Epithelial cell of prostate (primary cell): ENCODE measurements at regions not wholly inside any gene's neighbourhood (a gene's known extent, or its start where the extent isn't known, plus 50 kb on each side); places are given as distances from the start of the nearest gene placed in this dataset.
A peak's percentile ranks its signal among the peaks of the same experiment; 100 is the strongest.

Source experiments
- DNase-seq: peaks from one replicate; pipeline ENCODE4 v3.0.0-alpha.2; 2011; ENCODE audit warnings: low read depth, low spot score
- H3K27ac ChIP-seq: fragments of 450-650 bp; 2 replicates; pipeline ENCODE4 v1.5.1; 2017; ENCODE audit warnings: mild to moderate bottlenecking

- DNase-seq = no peak
These were observed 51.1 kb upstream of the ZNF236 start for GRCh38 chr18:76771192-76771799.

GRCh38 chr18:76767954-76768353 lies 54.4 kb upstream of the ZNF236 start:
- no peak overlapping the region for H3K27ac ChIP-seq
- no peak for DNase-seq

More at GRCh38 chr18:76771192-76771799, 51.1 kb upstream of the ZNF236 start:
- no peak overlapping the region for H3K27ac ChIP-seq

GRCh38 chr18:76766429-76766828 lies 55.9 kb upstream of the ZNF236 start:
- DNase-seq = no peak

GRCh38 chr18:76765649-76766048 lies 56.7 kb upstream of the ZNF236 start:
- no peak for DNase-seq
- H3K27ac ChIP-seq = no peak overlapping the region

More at GRCh38 chr18:76766429-76766828, 55.9 kb upstream of the ZNF236 start:
- H3K27ac ChIP-seq = no peak overlapping the region

GRCh38 chr18:76764291-76764901 lies 58.0 kb upstream of the ZNF236 start:
- H3K27ac ChIP-seq = no peak overlapping the region
- no peak for DNase-seq

DNA sequence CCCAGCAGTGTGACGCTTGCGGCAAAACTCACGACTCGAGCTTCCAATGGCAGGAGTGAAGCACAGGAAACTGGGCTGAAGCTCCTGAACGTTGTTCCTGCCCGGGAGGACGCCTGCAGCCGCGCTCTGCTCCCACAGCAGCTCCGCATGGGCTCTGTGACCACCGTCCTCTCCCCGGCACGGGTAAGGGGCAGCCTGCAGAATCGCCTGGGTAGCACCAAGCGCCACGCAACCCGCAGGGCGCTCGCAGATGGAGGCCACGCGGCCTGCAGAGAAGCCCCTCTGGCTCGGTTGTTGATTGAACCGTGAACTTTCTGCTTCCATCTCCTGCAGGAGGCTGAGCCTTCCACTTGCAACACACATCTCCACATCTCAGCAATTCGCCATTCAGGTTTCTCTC lies 63.3 kb upstream of the ZNF236 start:
- no peak for DNase-seq
- H3K27ac ChIP-seq = no peak overlapping the region

- no peak overlapping the region for H3K27ac ChIP-seq
- no peak for DNase-seq
These were observed 64.4 kb upstream of the ZNF236 start for GRCh38 chr18:76757925-76758324.

DNA sequence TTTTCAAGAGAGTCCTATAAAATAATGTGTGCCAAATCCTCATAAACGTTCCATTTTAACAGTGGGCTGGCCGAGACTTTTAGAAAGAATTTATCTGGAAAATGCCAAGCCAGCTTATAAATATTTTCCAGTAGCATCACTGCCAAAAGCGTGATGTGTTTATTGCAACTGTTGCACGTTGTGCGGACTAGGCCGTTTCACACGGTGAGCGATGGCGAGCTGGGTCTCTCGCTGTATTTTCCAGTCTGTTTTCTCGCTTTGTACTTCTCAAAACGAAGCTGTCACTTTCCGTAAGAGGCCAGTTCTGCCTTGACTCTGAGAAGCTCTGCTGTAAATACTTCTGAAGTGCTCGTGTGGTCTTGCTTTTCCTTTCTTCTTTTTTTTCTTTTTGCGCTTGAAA lies 65.0 kb upstream of the ZNF236 start:
- H3K27ac ChIP-seq = no peak overlapping the region
- DNase-seq = no peak

DNA sequence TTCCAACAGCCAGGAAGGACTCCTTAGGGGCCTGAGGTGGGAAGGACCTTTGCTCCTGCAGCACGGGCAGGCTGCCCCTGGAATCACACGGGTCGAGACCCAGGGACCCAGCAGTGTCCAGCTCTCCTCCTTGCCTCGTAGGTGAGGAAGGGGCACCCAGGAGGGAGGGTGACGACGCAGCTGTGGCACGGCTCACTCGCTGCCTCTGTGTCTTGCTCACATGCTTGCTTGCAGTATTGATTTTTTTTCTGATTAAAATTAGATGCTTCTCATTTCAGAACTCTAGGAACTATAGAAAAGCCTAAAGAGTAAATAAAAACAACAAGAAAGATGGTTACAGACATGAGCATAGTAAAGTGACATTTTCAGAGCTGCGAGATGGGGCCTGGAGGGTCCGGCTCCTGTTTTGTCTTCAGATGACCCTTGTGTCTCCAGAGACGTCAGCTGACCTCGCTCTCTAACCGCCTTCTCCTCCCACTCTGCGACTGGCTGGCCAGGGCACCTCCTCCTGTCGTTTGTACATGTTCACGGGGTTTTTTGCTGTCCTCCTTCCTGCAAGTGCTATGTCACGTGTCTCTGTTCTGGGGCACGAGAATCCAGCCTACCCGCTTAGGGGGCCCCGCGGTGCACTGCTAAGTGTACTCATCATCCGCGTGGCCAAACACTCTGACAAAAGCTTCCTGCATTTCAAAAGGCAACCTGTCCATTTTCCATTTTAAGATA lies 65.7 kb upstream of the ZNF236 start:
- H3K27ac ChIP-seq = no peak overlapping the region
- no peak for DNase-seq

- no peak overlapping the region for H3K27ac ChIP-seq
These were observed 68.0 kb upstream of the ZNF236 start for GRCh38 chr18:76754351-76754750.

GRCh38 chr18:76752400-76752799 lies 70.0 kb upstream of the ZNF236 start:
- DNase-seq = no peak
- H3K27ac ChIP-seq = no peak overlapping the region

More at GRCh38 chr18:76754351-76754750, 68.0 kb upstream of the ZNF236 start:
- no peak for DNase-seq

DNA sequence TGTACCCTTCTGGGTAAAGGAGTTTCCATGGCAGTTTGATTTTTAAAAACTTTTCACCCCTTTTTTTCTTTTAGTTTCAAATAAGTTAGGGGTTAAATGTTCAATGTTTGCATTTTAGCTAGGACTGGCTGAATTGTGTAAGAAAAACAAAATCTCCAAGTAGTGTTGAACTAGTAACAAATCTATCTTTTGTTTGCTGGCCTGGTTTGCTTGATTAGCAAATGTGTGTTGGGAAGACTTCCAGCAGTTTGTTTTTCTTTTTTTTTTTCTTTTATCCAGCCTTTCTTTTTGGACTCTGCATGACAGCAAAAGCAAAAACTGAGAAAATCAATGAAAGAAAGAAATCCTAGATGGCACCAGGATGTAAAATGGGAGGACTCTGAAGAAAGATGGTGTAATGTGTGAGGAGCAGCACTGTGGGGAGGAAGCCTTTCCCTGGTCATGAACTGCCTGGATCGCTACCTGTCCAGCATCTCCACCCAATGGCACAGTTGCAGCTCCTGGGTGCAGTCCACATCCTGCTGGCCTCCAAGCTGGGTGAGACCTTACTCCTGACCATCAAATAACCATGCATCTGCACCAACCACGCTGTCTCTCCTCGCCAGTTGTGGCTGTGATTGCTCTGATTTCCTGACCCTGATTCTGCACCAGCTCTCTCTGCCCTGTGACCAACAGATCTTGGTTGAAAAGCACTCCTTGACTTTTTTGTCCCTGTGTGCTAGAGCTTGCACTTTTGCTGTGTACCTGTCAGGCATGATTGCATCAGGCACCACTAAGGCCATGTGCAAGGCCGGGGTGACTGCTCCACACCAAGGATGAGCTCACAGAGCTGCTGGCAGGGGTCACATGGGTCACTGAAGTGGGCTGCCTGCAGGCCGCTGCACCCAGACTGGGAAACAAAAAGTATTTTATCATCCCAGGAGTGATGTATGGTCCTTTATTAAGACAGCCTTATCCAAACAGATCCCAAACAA lies 71.2 kb upstream of the ZNF236 start:
- H3K27ac ChIP-seq = no peak overlapping the region
- no peak for DNase-seq

DNA sequence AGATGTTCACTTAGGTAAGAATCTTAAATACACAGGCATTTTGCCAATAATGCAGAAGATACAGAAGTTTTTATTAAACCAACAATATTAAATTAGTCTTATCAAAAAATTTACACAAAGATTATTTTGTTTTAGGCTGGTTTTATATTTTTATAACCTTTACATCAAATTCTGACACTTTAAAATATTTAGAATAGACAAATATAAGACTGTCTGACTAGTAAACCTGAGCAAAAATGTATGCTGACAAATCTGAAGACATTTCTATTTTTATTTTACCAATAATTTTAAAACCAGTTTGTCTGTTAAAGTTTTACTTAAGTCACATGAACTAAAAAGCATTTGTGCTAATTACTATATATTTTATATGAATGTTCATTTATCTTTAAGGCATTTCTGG lies 72.1 kb upstream of the ZNF236 start:
- no peak for DNase-seq
- no peak overlapping the region for H3K27ac ChIP-seq

DNA sequence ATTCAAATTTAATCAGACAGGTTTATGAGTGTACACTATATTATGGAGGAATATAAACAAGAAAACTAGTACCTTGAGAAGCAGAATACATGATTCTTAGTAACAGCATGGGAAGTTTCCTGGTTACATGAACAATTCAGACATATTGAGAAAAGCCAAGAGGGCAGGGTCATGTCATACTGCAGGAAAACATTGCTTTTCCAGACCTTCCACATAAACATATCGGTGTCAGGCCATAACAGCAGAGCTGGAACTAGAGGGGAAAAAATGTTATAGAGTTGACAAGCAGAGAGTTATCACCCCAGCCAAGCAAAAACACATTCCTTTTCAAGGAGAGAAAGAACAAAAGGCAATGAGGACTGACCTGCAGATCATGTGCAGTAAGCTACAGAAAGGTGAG lies 74.7 kb upstream of the ZNF236 start:
- no peak overlapping the region for H3K27ac ChIP-seq
- DNase-seq = no peak

GRCh38 chr18:76741346-76741745 lies 81.0 kb upstream of the ZNF236 start:
- peak overlapping the region; percentile 61 for H3K27ac ChIP-seq

DNA sequence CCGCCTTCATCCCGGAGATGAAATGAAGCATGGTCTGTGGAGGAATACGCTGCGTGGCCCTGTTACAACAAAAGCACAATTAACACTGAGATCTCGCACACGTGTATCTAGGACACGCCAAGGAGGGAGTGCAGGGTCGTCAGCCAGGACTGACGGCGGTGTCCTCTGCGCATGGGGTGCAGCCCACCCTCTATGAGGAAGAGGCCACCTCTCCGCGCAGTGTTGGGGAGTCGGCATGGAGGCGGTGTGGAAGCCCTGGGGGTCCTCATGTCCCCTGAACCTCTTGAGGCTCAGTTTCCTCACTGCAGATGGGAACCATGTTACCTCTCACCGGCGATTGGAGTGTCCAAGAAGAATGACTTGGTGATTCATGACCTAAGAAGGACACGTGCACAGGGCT lies 86.0 kb upstream of the ZNF236 start:
- no peak overlapping the region for H3K27ac ChIP-seq
- DNase-seq = no peak

More at GRCh38 chr18:76741346-76741745, 81.0 kb upstream of the ZNF236 start:
- peak; percentile 22 for DNase-seq

- no peak for DNase-seq
- H3K27ac ChIP-seq = no peak overlapping the region
These were observed 91.5 kb upstream of the ZNF236 start for GRCh38 chr18:76730901-76731300.

- DNase-seq = no peak
- no peak overlapping the region for H3K27ac ChIP-seq
These were observed 94.8 kb upstream of the ZNF236 start for GRCh38 chr18:76727589-76727988.

DNA sequence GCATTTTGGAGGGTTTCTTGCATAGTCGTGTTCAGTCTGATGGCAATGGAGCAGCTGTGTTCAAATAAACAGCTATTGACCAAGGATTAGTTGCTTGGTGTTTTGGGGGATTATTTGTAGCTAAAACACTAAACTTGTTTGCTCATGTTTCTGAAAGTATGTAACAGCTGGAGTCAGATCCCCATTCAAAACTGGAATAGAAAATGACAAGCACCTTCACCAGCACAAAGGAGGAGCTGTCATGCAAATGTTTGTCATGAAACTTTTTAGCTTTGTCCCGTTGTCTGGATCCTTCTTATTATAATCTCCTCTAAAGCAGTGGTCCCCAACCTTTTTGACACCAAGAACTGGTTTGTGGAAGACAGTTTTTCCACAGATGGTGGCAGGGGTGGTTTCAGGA lies 96.9 kb upstream of the ZNF236 start:
- no peak for DNase-seq
- no peak overlapping the region for H3K27ac ChIP-seq
